HG03159 (cell line): ENCODE measurements at regions not wholly inside any gene's neighbourhood (a gene's known extent, or its start where the extent isn't known, plus 50 kb on each side); places are given as distances from the start of the nearest gene placed in this dataset.
A peak's percentile ranks its signal among the peaks of the same experiment; 100 is the strongest.
"Not testable (repeated sequence)": the region's sequence is repeated elsewhere in the genome, so short reads cannot be mapped to it uniquely, and the experiment has no call there.

Experiments
- ATAC-seq: cut with Tn5 transposase; IDR thresholded peaks from one replicate; pipeline ENCODE4 v1.9.1; 2021; ENCODE audit warnings: mild to moderate bottlenecking, moderate library complexity; ENCODE audit not compliant: unreplicated experiment

GRCh38 chr4:26171501-26171900, 149.3 kb upstream of the RBPJ start:
- no peak for ATAC-seq

DNA sequence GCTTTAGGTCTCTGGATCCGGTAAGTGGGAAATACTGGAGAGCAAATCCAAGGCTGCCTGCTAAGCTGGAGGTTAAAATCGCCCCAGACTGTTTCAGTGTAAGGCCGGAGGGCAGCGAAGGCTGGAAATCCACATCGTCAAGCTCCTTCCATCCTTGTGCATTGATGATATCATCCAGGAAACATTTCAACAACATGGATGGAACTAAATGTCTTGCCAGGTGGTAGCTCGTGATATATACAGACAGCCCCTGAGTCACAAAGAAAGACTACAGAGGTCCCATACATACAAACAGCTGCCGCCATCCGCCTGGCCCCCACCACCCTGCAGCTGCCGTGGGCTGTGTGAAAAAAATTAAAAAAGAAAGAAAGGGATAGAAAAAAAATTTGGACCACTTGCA, 148.9 kb upstream of the RBPJ start:
- ATAC-seq: no peak

DNA sequence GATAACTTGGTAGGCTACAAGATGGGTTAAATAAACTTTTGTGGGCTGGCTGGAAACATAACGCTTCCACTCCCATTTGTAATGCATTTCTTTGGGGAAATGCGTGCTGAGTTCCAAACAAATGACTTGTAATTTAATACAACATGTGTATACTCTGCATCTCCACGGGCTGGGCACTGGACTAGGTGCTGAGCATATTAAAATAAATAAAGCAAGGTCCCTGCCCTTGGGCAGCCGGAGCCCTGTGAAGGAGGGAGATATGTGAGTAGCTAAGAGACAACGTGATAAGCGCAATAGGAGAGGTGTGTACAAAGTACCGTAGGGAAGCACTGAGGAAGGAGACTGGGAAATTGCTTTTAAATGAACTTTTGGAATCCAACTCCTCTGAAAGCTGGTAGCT, 147.2 kb upstream of the RBPJ start:
- ATAC-seq: no peak

- no peak for ATAC-seq
These were observed 146.8 kb upstream of the RBPJ start for GRCh38 chr4:26174027-26174426.

DNA sequence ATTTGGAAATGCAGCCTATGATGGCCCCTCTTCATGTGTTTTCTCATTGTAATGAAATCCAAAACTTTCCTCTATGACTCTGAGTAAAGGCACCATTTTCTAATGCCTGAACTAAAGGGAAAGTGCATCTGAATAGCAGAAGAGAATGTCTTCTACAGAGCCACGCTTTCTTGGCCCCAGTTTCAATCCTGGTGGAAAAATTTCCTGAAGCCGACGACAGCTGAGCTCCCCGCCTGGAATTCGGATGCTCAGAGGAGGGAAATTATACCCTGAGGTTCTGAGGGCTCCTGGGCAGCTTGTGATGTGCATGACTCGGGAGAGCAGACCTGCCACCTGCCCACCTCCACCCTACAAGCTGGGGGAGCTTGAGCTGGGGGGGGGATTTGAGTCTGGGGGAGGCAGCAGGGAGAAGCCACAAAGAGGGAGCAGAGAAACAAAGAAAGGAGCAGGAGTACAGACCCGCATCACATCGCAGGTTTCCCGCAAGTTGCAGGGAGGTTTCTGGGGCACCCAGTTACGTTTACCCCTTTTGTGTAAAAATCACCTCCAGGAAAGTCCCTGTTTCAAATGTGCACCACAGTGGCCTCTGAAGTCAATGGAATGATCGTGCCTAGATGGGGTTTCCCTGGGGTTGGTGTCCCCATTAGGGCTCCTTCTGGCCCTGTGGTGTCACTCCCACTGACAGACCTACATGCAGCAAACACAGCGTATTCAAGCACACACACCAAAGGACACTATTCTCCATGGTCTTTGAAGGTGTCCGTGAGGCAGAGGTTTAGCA, 145.6 kb upstream of the RBPJ start:
- ATAC-seq: peak; percentile 45

DNA sequence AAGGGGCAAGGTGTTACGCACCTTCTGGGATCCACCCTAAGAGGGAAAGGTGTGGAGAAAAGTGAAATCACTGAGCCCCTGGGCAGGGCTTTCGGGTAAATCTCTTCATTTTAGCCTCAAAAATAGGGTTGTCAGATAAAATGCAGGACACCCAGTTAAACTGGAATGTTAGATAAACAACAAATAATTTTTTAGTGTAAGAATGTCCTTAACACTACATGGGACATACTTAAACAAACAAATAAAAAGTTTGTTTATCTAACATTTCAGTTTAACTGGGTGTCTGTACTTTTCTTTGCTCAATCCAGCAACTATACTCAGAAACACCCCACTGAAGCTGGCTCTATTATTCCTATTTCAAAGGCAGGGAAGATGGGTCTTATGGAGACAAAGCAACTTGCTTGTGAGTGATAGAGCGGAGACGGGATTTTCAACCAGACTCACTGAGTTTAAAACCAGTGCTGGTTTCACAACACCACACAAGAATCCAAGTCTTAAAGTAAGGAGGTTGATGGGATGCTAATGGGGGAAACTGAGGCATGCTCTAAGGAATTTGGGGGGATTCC, 144.8 kb upstream of the RBPJ start:
- ATAC-seq: no peak

DNA sequence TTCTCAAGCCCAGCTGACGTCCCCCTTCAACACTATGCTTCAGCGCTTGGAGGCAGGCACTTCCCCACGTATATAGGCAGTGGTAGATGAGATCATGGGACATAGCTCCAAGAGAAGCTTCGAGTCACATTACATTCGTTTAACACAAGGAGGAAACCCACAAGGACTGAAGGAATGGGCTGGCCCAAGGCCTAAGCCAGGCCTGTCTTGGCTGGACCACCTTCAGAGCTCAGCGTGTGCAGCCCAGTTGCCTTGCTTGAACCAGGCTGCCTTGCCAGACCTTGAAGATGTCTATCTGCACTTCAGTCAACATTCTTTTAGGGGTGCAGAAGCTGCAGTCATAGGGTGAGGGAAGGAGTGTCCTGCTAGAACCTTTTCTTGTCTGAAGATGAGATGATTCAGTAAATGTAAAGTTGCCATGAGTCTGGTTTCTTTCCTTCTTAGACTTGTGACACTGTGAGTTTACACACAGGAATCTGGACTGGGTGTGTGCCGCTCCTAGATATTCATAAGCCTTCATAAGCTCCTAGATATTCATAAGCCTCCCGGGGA, 144.1 kb upstream of the RBPJ start:
- ATAC-seq: no peak

DNA sequence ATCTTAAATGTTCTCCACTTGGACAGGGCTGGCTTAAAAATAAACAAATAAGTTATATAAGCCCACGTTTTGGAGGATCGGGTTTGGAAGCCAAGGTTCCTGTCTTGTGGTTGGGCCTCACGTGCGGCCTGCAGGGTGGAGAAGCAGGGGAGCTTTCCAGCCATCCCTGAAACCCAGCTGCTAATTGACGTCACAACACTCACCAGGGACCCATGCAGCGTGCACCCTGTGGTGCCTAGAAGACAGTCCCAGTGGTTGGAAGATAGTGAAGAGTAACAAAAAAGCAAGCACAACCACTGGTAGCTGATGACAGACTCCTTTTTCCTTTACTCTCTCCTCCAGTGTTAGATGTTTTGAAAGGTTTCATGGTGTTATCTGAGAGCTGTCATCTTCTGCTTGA, 142.0 kb upstream of the RBPJ start:
- ATAC-seq: peak; percentile 12

DNA sequence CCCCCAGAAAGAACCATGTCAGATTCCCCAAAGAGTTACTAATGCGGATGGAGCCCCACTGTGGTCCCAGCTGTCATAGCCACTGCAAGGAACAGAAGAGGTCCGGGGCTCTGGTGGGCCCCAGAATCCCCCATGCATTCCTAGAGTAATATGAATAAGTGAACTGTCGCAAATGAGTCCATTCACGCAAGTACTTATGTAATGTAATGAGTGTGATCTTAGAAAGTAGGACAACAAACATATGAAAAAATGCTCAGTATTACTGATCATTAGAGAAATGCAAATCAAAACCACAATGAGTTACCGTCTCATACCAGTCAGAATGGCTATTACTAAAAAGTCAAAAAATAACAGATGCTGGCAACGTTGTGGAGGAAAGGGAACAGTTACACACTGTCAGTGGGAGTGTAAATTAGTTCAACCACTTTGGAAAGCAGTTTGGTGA, 141.5 kb upstream of the RBPJ start:
- ATAC-seq: peak; percentile 73

DNA sequence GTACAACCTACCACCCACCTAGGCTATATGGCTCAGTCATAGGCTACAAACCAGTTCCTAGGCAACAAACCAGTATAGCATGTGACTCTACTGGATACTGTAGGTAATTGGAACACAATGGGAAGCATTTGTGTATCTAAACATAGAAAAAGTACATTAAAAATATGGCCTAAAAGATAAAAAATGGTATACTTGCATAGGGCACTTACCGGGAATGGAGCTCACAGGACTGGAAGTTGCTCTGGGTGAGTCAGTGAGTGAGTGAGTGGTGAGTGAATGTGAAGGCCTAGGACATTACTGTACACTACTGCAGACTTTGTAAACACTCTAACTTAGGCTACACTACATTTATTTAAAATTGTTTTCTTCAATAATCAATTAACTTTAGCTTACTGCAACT, 139.2 kb upstream of the RBPJ start:
- ATAC-seq: no peak

DNA sequence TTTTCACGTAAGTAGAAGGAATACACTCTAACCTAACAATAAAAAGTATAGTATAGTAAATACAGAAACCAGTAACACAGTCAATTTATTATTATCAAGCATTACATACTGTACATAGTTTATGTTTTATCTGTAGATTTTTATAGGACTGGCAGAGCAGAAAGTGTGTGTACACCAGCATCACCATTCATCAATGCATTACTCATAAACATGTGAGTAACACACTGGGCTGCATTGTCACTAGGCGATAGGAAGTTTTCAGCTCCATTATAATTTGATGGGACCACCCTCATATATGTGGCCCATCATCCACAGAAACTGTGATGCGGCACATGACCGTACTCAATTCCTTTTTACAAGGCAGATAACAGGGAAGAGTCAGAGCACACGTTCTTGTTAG, 137.8 kb upstream of the RBPJ start:
- no peak for ATAC-seq

GRCh38 chr4:26185436-26185835, 135.4 kb upstream of the RBPJ start:
- ATAC-seq: no peak

DNA sequence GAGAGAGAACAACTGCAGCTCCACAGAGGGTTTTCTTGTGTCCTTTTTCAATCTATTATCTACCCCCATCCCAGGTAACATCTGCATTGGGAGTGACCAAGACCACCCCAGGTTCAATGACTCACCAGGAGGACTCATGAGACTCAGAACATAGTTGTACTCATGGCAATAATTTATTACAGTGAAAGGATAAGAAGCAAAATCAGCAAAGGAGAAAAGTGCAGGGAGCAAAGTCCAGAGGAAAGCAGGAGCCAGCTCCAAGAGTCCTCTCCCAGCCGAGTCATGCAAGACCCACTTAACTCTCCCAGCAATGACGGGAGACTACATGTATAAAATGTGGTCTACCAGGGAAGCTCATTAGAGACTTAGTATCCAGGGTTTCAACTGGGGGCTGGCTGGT, 129.5 kb upstream of the RBPJ start:
- ATAC-seq: no peak

DNA sequence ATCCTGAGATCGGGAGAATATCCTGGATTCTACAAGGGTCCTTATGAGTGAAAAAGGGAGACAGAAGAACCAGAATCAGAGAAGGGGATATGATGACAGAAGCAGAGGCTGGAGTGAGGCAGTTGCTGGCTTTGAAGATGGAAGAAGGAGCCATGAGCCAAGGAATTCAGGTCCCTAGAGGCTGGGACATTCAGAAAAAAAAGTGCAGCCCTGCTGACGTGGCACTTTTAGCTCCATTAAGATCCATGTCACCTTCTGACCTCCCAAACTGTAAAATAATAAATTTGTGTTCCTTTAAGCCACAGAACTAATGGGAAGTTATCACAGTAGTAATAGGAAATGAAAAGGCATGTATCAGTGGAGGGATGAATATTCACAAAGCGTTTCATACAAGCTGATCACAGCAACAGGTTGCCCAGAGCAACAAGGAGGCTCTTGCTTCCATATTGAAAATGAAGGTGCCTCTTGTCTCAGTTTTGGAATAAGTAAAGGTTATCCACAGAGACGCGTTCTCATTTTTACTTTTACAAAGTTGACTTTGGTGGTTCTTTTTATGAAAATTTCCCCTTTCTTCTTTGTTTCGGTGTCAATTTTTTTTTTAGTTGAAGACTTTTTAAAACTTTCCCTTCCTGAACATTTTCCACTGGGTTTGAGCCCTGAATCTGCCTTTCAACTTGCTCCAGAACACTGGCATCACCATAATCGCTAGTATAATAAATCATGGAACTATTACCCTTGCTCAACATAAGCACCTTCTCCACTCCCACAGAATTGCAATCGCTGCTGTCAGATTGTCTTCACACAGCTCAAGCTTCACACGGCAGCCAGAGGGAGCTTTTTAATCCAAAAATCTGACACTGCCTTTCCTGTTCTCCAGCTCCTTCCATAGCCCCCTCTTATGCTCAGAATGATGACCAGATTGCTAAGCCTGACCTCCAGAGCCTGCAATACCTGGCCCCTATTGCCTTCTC, 127.6 kb upstream of the RBPJ start:
- ATAC-seq: peak; percentile 41

DNA sequence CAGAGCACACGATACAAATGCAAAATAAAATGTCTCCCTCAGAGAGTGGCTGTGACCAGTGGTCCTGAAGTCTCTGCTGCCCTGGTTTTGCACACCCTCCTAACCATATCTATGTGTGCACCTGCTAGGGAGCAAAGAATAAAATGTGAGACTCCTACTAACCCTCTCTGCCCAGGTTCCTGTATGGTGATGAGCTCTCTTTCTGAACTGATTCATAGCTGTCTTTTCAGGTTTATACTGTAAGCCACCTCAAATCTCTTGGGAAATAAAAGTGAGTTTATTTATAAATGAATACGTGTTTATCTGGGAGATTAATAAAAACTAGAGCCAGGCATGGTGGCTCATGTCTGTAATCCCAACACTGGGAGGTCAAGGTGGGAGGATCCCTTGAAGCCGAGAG, 126.0 kb upstream of the RBPJ start:
- ATAC-seq: peak; percentile 41

DNA sequence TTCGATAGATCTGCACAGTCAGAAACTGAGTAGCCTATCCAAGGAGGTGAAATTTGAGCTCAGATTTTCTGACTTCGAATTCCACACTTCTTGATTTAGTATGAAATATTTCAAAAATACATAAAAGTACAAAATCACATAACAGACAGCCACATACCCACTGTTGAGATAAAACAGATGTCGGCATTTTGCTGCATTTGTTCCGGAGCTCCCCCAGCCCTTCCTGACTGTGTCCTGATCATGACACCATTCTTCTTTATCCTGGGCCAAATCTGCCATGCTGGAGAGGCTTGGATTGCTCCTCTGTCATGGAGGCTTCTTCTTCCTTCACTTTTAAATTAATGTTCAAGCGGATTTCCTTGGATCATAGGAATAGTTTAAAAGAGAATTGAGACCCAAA, 124.2 kb upstream of the RBPJ start:
- ATAC-seq: no peak

DNA sequence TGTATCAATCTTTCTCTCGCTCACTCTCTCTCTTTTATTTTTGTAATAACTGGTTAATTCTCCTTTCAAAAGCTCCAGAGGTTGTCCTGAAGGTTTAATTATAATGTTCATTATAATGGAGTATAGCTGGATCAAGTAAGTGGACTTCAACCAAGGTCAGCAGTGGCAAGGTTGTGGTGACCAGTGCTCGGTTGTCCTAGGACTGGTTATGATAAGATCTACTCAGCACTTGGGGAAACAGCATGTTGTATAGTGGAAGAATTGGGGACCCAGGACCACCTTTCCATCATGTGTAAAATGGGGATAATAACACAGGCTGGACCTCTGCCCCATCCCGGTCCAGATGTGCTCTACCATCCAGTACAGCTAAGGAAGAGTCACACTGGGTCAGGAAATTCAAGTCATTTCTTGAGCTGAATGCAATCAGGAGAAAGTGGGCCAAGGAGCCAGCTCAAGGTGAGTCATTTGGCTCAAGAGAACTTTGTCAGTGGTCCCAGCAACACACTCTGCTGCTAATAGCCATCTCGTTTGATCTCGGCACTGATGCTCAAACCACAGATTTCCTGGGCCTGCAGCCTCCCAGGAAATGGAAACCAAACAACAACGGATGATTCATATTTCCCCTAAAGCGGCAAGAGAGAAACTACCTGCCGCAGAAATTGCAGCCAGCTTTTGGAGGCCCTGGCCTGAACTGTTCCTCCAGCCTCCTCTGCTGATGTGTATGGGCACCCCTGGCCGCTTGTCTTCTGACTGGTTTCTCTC, 123.6 kb upstream of the RBPJ start:
- ATAC-seq: peak; percentile 82

- not testable (repeated sequence) for ATAC-seq
These were observed 121.9 kb upstream of the RBPJ start for GRCh38 chr4:26198931-26199330.

- no peak for ATAC-seq
These were observed 121.2 kb upstream of the RBPJ start for GRCh38 chr4:26199596-26199995.

DNA sequence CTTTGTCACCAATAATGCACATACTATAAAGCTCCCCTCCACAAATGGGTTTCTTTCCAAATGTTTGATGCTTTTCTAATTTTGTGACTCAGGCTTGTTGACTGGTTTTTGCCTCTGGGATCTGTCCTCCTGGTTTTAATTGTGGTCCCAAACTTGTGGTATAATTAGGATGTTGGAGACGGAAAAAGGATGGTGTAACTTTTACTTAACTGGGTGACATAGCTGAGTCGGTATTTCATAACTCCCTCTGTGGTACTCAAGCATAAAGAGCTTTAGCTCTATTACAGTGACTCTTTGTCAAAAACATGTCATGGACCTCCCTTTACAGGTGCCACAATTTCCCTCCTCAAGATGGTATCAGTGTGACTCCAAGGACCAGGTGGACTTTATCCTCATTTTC, 119.7 kb upstream of the RBPJ start:
- no peak for ATAC-seq
